ENCODE measurements at regions not wholly inside any gene's neighbourhood (a gene's known extent, or its start where the extent isn't known, plus 50 kb on each side); places are given as distances from the start of the nearest gene placed in this dataset.

- Mint-ChIP-seq H3K27me3 (no peaks in the 10 kb centered on the region), H3K36me3 (ENCODE audit: low read depth) (no peaks in the 10 kb centered on the region), H3K4me1 (ENCODE audit: low read depth) (no peaks in the 10 kb centered on the region), H3K9me3 (peaks cover 6% of the 10 kb centered on the region), H3K4me3 (no peak overlapping the region), H3K27ac (no peak overlapping the region)
- no peak overlapping the region for H3K4me3 ChIP-seq (ENCODE audit: low read length)
- intact Hi-C loops (cut with DNase I, micrococcal nuclease), result no loop called here
- ATAC-seq (ENCODE audit: poor library complexity) (no peak), DNase-seq (no peak)
- no peaks in the 10 kb centered on the region for H3K4me1 ChIP-seq (ENCODE audit: insufficient read depth, low read length)
- ChIA-PET POLR2A (no interaction called here), CTCF (no interaction called here)
- H3K27ac ChIP-seq (ENCODE audit: low read depth in 1 of 2, low read length in 2 of 2), result no peak overlapping the region
- no peaks in the 10 kb centered on the region for H3K36me3 ChIP-seq (ENCODE audit: insufficient read depth, low read length)
- TF ChIP-seq CTCF (IDR thresholded peaks at IDR 0.05), result no peak
- H3K9me3 ChIP-seq (ENCODE audit: control insufficient read depth in 1 of 2, insufficient read depth in 1 of 2, low read length in 2 of 2), result peaks cover 0 to 6% of the 10 kb centered on the region in 2 experiments
- H3K27me3 ChIP-seq (ENCODE audit: control insufficient read depth in 1 of 2, insufficient read depth in 2 of 2, low read length in 2 of 2), result no peaks in the 10 kb centered on the region
Observed at GRCh38 chr14:86570371-86570770, 1040.4 kb downstream of the FLRT2 start.

GRCh38 chr14:86543521-86543920 lies 1013.6 kb downstream of the FLRT2 start:
- no peak for TF ChIP-seq CTCF (IDR thresholded peaks at IDR 0.05)
- Histone ChIP-seq H3K36me3 (ENCODE audit: insufficient read depth, low read length) (no peaks in the 10 kb centered on the region), H3K9me3 (ENCODE audit: control insufficient read depth in 1 of 2, insufficient read depth in 1 of 2, low read length in 2 of 2) (no peaks in the 10 kb centered on the region), H3K4me1 (ENCODE audit: insufficient read depth, low read length) (no peaks in the 10 kb centered on the region), H3K27ac (ENCODE audit: low read depth in 1 of 2, low read length in 2 of 2) (no peak overlapping the region), H3K27me3 (ENCODE audit: control insufficient read depth in 1 of 2, insufficient read depth in 2 of 2, low read length in 2 of 2) (no peaks in the 10 kb centered on the region), H3K4me3 (ENCODE audit: low read length) (no peak overlapping the region)
- Mint-ChIP-seq H3K4me1 (ENCODE audit: low read depth) (no peaks in the 10 kb centered on the region), H3K4me3 (no peak overlapping the region), H3K36me3 (ENCODE audit: low read depth) (no peaks in the 10 kb centered on the region), H3K27me3 (no peaks in the 10 kb centered on the region), H3K27ac (no peak overlapping the region), H3K9me3 (peaks cover 3% of the 10 kb centered on the region)
- ChIA-PET CTCF (interaction anchor here (1.4 kb wide), 1 partner anchor 8 kb away, joined by 3 read pairs; no protein-coding TSS in a partner anchor), POLR2A (no interaction called here)
- DNase-seq (no peak), ATAC-seq (ENCODE audit: poor library complexity) (no peak)
- intact Hi-C loops (cut with DNase I, micrococcal nuclease), result no loop called here

- peaks cover 3% of the 10 kb centered on the region for H3K9me3 Mint-ChIP-seq
- H3K27me3 ChIP-seq (ENCODE audit: control insufficient read depth in 1 of 2, insufficient read depth in 2 of 2, low read length in 2 of 2), result no peaks in the 10 kb centered on the region
- no peak for TF ChIP-seq CTCF (IDR thresholded peaks at IDR 0.05)
- no peak overlapping the region for H3K27ac ChIP-seq (ENCODE audit: low read depth in 1 of 2, low read length in 2 of 2)
- H3K36me3 Mint-ChIP-seq (ENCODE audit: low read depth), result no peaks in the 10 kb centered on the region
- ATAC-seq (ENCODE audit: poor library complexity) (no peak), DNase-seq (no peak)
- H3K27ac Mint-ChIP-seq, result no peak overlapping the region
- no peaks in the 10 kb centered on the region for H3K4me1 ChIP-seq (ENCODE audit: insufficient read depth, low read length)
- POLR2A ChIA-PET, result no interaction called here
- no peak overlapping the region for H3K4me3 ChIP-seq (ENCODE audit: low read length)
- no peak overlapping the region for H3K4me3 Mint-ChIP-seq
- no peaks in the 10 kb centered on the region for H3K36me3 ChIP-seq (ENCODE audit: insufficient read depth, low read length)
- CTCF ChIA-PET, result no interaction called here
- H3K4me1 Mint-ChIP-seq (ENCODE audit: low read depth), result no peaks in the 10 kb centered on the region
- peaks cover 0 to 5% of the 10 kb centered on the region in 2 experiments for H3K9me3 ChIP-seq (ENCODE audit: control insufficient read depth in 1 of 2, insufficient read depth in 1 of 2, low read length in 2 of 2)
- intact Hi-C loops (cut with DNase I, micrococcal nuclease), result no loop called here
- H3K27me3 Mint-ChIP-seq, result no peaks in the 10 kb centered on the region
Observed at GRCh38 chr14:86541972-86542371, 1012.0 kb downstream of the FLRT2 start.
